HG03558 (cell line): ENCODE measurements at regions not wholly inside any gene's neighbourhood (a gene's known extent, or its start where the extent isn't known, plus 50 kb on each side); places are given as distances from the start of the nearest gene placed in this dataset.
"Not testable (repeated sequence)": the region's sequence is repeated elsewhere in the genome, so short reads cannot be mapped to it uniquely, and the experiment has no call there.

ENCODE experiments used
- ATAC-seq: cut with Tn5 transposase; IDR thresholded peaks from one replicate; pipeline ENCODE4 v1.9.1; 2021; ENCODE audit warnings: moderate number of reproducible peaks; ENCODE audit not compliant: unreplicated experiment; ENCODE audit errors: extremely low read depth

DNA sequence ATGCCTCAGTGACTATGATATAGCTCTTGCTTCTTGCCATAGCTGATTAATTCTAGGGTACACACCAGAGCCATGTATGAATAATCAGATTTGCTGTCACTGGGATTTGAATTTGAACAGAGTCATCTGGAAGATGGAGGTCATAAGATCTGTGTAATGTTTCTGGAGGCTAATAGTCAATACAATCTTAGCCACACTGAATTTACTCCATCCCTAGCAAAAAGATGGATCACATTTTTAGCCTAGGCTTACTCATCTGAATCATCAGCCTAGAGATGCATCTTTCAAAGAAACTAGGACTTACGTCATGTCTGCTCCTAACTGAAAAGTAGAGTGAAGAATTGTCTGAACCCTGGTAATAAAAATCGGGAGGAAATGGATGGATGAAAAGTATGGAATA, 142.3 kb upstream of the ZNF804B start:
- no peak for ATAC-seq

DNA sequence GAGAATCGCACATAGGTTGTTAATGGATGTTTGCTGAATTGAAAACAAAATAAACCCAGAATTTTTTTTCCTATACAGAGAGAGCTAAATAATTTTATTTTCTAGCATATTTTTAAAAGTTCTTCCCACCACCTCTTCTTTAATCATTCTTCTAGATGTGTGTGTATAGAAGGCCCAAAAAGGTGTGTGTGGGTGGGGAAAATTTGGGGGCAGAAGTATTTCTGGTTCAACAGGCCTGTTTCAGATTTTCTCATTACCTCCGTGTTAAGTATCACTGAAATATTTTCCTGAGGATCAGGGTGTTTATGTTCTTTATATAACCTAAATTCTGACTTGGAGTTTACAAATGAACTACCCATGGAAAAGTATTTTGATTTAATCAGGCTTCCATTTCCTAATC, 144.2 kb upstream of the ZNF804B start:
- no peak for ATAC-seq

DNA sequence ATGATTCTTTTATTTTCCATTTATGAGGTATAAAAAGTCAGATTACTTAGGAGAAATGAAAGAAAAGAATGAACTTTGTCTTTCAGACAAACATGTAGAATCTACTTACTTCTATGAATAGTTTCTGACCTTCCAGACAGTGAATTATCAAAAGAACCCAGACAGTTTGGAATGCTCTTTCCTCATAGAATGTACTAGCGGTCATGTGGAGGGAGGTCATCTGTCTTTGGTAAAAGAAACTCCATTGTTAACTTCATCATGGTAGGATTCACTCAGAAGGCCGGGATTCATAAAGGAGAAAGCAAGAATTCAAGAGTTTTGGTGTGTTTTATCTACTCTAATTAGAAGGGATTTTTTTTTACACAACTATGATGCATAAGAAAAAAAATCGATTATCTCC, 144.8 kb upstream of the ZNF804B start:
- no peak for ATAC-seq

DNA sequence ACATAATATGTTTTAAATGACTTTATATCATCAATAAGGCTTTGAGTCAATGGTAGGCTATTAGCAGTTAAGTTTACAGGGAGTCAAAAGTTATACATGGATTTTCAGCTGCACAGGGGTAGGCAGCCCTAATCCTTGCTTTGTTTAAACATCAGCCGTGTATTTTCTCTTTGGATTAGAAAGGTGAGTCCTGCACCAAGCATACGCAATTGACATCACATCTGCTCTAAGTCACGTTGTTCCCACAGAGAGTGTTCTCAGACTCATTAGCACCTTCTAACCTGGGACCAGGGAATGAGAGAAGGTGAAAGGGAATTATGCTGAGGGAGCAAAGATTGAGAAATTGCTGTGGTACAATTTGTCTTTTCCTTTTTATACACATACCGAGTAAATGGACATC, 148.6 kb upstream of the ZNF804B start:
- no peak for ATAC-seq

DNA sequence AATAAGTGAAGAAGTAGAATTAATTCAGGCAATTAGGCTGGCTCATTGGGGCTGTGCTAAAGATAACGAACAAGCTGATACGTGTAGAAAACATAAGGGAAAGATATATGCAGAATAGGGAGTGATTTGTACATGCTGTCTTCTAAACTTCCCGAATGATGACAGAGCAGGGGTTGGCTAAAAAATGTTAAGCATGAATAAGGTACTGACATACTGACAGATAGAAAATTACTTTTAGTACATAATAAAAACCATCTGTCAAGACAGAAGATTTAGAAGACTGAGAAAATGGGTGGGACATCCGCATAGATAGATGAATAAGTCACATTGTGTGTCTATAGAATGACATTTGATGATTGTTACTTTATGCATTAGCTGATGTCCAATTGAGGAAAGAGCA, 158.8 kb upstream of the ZNF804B start:
- ATAC-seq: no peak

DNA sequence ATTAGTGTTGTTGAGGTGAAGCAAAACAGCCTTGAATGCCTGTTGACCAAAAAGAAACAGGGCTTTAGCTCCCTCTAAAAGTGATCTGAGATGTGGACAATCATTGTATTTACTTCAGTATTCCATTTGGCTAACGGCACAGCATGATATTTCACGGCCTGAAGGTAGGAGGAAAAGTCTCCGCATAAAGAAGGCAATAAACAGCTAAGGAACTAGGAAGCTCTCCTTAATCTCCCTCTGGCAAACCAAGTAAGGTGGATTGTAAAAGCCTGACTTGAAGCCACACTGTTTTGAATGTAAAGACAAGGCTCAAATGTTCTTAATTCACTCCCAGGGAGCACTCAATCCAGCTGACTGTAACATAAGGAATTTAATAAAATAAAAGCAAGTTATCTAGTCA, 160.0 kb upstream of the ZNF804B start:
- ATAC-seq: no peak

DNA sequence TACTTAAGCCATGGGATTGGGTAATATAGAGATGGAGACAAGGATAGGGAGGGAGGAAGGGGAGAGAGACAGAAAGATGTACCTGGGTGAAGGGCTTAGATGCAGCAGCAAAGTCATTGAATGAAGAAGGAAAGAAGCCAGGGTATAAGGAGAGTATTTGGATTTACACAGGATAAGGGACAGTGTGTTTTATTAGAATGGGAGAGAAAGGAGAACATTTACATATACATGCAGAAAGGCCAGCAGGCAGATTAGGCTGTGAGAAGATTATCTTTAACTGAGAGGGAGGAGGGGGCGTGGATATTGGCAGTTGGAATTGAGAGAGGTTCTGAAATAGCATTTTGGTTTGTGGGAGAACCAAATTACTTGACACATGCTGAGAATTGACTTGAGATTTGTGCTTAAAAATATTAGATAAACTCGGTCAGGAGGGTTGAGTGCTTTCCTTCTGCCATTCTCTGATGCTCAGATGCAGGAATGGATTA, 161.5 kb upstream of the ZNF804B start:
- ATAC-seq: no peak

DNA sequence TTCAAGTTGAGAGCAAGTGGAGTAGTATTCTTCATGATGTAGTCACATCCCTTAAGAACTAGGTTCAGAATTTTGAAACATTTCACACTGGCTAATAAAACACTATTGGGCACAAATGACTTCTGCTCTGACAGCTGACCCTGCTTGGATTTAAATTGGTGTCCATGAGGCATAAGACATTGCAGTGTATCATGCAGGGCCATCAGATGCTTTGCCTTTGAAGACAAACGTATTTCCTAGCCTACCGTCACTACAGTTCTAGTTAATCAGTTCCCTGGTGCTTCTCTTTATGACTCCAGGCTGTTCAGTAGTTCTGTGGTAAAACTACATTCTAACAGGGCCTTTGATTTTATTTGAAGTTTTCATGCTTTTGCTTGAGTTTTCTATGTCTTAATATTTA, 168.5 kb upstream of the ZNF804B start:
- ATAC-seq: no peak

DNA sequence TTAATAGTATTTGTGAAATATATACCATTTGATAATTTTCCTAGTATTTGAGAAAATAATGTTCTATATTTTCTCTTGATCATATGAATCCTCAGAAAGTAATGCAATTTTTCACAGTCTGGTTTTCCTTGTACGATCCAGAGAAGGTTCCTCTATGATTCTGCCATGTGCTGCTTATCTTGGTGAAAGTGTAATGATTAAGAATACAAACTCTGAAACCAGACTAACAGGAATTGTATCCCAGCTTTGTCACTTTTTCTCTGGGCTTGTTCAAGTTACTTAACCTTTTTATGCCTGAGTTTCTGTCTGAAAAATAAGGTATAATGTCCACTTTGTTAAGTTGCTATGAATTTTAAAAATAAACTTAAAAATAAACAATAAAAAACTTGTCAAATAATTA, 169.6 kb upstream of the ZNF804B start:
- no peak for ATAC-seq

DNA sequence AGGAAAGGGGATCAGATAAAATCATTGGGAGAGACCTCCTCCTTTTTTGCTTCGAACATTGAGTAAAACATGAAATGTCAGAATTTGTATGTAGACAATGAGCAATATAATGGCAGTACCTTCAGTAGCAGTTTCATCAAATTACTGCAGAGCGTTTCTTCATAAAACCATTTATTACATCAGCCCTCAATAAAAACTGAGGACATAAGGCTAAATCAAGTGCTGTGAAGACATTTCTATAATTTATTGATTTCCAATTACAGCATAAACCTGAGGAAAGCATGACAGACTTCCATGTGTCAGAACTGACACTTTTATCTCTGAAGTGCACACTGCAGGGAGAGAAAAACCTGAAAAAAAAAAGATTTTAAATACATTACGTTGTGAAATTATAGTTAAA, 172.6 kb upstream of the ZNF804B start:
- no peak for ATAC-seq

DNA sequence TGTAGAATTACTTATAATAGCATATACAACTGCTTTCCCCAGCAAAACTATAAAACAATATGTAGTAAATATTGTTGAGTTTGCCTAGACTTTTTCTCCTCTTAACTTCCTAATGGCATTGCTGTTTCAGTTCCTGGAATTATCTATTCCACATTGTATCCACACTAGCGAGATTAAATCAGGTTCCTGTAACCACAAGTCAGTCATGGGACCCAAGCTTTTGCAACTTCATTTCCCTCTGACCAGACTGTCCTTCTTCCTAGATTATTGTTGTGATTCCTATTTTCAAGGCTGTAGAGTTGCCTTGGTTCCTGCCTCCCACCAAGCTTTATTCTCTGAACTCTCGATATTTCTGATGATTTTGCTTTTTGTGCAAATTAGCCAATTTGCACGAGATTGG, 173.3 kb upstream of the ZNF804B start:
- ATAC-seq: no peak

DNA sequence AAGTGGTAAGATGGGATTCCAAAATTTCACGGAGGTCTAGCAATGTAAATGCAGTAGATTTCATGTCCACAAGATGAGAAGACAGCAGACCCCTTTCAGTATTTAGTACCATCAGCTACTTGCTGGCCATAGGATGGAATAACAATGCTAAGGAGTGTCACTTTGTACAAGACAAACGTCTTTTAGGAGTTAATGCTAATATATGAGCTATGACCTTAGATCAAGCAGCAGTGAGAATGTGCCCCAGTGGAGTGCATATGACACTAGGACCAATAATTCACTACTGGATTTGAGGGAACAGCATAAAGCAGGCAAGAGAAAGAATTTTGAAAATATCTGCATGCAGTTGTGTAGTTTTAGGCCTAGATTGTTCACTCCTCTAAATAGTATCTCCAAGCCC, 182.8 kb upstream of the ZNF804B start:
- ATAC-seq: no peak

DNA sequence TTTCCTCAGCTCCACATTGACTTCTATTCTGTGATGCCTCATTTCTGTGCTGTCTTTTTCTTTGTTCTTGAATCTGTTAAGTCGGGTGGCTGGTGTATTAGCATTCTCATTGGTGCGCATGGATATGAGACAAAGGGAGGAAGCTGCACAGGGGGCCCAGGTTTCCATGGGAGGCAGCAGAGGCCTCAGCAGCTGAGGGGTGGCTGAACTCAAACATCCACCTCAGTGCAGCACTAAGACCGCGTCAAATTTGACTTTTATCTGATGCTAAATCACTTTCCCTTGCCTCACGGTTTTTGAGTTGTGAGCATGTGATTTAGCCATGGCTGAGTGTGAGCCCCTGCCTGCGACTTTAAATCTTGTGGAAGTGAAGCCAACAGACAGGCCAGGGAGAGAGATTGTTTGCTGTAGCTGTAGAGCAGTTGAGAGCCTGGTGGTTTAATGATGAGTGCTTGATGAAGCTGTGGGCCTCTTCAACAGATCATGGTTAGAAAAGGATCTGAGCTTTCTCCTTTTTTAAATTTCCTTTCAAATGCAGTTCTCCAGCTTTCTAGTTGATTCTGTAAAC, 193.3 kb upstream of the ZNF804B start:
- no peak for ATAC-seq

DNA sequence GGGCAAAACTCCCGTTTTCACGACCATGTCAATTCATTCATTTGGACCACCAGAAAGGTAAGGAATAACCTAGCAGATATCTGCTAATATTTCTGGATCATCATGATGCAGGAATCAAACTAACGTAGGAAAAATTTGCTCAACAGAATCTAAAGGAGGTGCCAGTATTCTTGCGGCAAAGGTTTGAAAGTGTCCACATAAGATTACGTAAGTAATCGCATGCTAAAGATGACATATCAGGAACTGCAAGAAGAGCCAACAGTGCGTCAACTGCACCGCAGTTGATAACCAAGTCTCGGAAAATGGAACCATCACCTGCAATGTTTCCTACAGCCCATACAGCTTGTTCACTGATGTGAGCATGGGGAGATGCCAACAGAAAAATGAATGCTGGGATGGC, 194.1 kb upstream of the ZNF804B start:
- no peak for ATAC-seq

DNA sequence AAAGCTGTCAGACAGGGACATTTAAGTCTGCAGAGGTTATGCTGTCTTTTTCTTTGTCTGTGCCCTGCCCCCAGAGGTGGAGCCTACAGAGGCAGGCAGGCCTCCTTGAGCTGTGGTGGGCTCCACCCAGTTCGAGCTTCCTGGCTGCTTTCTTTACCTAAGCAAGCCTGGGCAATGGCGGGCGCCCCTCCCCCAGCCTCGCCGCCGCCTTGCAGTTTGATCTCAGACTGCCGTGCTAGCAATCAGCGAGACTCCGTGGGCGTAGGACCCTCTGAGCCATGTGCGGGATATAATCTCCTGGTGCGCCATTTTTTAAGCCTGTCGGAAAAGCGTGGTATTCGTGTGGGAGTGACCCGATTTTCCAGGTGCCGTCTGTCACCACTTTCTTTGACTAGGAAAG, 203.1 kb upstream of the ZNF804B start:
- ATAC-seq: not testable (repeated sequence)

DNA sequence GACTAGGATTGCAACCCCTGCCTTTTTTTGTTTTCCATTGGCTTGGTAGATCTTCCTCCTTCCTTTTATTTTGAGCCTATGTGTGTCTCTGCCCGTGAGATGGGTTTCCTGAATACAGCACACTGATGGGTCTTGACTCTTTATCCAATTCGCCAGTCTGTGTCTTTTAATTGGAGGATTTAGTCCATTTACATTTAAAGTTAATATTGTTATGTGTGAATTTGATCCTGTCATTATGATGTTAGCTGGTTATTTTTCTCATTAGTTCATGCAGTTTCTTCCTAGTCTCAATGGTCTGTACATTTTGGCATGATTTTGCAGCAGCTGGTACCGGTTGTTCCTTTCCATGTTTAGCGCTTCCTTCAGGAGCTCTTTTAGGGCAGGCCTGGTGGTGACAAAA, 204.7 kb upstream of the ZNF804B start:
- ATAC-seq: not testable (repeated sequence)

DNA sequence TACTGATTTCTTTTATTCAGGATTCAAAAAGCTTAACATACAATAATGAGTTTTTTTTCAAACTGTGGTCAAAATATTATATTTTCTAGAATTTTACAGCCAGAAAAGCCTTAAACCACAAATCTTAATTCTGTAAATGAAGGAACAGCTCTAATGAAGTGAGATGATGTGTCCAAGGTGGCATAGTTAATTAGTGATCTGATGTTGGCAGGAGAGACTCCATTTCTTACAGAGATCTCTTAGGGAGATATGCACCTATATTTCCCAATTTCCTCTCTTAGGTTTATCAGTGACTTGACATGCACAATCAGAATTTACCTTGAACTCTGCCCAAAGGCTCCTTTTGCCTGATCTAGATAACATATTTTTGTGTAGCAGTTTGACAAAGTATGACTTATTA, 211.1 kb upstream of the ZNF804B start:
- no peak for ATAC-seq

DNA sequence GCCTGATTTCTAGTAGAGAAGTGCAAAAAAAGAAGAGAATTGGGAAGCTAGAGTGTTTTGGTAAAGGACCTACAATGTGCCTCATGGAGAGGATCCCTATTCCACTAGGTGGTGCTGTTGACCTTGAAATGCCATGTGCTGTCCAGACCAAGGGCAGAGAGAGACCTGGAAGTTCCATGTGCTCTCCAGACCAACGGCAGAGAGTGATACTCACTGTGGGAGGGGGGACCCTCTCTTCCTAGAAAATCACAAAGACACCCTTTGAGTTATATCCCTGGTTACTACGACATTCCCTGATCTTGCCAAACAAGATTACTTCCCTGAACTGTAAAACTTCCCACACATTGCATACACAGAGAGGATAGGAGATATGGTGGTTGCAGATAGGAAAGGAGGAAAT, 212.7 kb upstream of the ZNF804B start:
- no peak for ATAC-seq

DNA sequence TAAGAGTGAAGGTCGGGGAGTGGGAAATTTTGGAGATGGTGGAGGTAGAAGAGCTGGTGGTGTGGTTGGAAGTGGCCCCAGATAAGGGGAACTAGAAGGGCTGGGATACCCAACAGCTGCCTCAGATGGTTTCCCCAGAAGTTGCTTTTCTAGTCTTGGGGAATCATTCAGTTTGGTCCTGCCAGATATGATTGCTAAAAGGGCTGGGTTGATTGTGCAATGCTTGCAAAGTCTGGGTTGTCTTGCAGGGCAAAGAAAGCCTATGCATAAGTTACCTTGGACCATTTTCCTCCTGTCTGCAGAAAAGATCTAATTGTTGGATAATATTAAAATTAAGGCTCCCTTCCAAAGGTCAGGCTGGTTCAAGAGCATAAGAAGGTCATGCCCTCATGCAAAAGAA, 213.8 kb upstream of the ZNF804B start:
- no peak for ATAC-seq

DNA sequence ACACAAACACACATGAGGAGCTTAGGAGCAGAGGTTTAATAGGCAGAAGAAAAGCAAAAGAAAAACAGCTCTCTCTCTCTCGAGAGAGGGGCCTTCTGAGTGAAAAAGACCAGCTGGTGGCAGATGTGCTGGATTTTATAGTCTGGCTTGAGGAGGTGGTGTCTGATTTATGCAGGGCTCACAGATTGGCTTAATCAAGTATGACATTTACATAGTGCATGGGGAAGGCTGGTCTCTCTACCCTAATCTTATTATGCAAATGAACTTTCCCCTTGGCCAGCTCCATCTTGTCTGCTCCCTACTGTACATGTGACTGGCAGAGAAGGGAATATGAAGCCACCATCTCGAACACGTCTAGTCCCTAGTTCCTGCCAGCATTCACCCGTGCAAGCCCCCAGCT, 219.5 kb upstream of the ZNF804B start:
- ATAC-seq: no peak

DNA sequence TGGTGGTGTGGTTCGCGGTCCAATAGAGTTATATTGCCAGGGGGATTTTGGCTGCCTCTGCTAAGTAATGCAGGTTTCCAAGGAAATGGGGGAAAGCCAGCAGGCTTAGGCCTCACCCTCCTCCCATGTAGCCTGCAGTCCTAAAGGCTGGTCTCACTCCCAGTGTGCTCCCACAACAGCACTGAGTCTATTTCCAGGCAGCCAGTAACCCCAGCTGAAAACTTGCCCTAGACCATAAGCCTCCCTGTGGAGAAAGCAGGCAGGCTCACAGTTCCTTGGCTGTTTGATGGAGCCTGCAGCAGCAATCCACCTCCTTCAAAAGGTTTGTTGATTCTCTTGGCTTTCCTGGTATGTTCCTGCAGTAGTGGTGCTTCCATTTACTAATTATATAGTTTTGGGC, 220.0 kb upstream of the ZNF804B start:
- no peak for ATAC-seq

DNA sequence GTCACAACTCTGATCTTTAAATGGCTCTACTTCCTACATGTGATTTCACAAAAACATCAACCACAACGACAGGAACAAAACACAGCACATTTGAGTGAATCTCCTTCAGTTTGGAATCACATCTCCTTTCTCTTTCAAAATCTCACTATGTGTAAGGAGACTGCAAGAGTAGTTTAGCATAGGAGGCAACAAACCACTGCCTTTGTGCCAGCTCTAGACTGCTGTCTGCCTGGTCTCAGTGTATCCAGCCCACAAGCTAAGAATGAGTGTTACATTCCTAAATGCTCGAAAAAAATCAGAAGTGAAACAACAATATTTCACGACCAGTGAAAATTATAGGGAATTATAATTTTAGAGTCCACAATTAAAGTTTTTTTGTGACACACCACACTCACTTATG, 217.0 kb upstream of the STEAP4 start:
- ATAC-seq: no peak

DNA sequence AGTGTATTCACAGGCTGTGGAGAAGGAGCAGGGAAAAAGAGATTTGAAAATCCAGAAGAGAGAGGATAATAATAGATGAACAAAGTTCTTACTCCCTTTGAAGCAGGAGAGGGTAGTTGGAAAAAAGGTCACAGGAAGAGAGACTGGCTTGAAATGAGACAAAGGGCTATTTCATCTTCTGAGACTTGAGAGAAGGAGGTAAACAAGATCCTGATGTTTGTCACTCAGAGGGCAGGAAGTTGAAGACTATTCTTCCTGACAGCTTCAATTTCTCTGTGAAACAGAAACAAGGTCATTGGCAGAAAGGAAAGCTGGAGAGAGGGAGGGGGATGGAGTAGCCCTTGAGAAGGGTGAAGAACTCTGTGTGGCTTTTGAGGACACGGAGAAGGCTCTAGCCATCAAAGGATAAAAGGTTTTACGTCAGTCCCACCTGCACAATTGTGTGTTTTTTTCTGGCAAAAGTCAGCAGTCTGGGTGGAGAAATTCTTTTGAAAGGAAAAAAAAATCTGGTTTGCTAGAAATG, 216.1 kb upstream of the STEAP4 start:
- ATAC-seq: no peak
